SJCRH30 (cell line): ENCODE measurements at regions not wholly inside any gene's neighbourhood (a gene's known extent, or its start where the extent isn't known, plus 50 kb on each side); places are given as distances from the start of the nearest gene placed in this dataset.

Experiments
- DNase-seq, 2 experiments: peaks; one replicate each; pipeline ENCODE4 v3.0.0-alpha.2; 2015 to 2020
- H3K27ac ChIP-seq: fragments of 250-450 bp; sonication (Bioruptor Pico); 2 replicates; pipeline ENCODE4 v1.5.1; 2020; ENCODE audit warnings: mild to moderate bottlenecking, moderate library complexity
- H3K27me3 ChIP-seq: fragments of 250-450 bp; sonication (Bioruptor Pico); 2 replicates; pipeline ENCODE4 v1.5.1; 2020; ENCODE audit warnings: mild to moderate bottlenecking, moderate library complexity
- H3K36me3 ChIP-seq: fragments of 250-450 bp; sonication (Bioruptor Pico); 2 replicates; pipeline ENCODE4 v1.5.1; 2020; ENCODE audit warnings: mild to moderate bottlenecking, moderate library complexity
- H3K4me1 ChIP-seq: fragments of 250-450 bp; sonication (Bioruptor Pico); 2 replicates; pipeline ENCODE4 v1.5.1; 2020; ENCODE audit warnings: mild to moderate bottlenecking, moderate library complexity
- H3K4me3 ChIP-seq: fragments of 250-450 bp; sonication (Bioruptor Pico); 2 replicates; pipeline ENCODE4 v1.5.1; 2020; ENCODE audit warnings: mild to moderate bottlenecking, moderate library complexity
- H3K9me3 ChIP-seq: fragments of 250-450 bp; sonication (Bioruptor Pico); replicated peaks from 2 replicates; pipeline ENCODE4 v1.5.1; 2020; ENCODE audit warnings: mild to moderate bottlenecking, moderate library complexity

GRCh38 chr9:84179531-84179930 lies 161.0 kb downstream of the SLC28A3 start:
- no peak for DNase-seq
- Histone ChIP-seq H3K27me3 (no peaks in the 10 kb centered on the region), H3K4me1 (peaks cover 34% of the 10 kb centered on the region), H3K36me3 (no peaks in the 10 kb centered on the region), H3K9me3 (no peaks in the 10 kb centered on the region), H3K4me3 (no peak overlapping the region), H3K27ac (no peak overlapping the region)

DNA sequence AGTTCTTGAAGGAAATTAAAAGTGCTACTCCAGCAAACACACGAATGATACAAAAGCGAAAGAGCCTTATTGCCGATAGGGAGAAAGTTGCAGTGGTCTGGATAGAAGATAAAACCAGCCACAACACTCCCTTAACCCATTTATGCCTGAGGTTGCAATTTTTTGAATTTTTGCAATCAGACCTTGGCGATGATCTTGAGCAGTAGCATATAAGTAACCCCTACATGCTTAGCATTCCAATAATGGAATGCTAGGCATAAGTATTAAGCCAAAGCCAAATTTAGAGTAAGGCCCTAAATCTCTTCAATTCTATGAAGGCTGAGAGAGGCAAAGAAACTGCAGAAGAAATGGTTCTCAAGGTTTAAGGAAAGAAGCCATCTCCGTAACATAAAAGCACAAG lies 153.5 kb downstream of the SLC28A3 start:
- DNase-seq: no peak
- H3K27me3 ChIP-seq: no peaks in the 10 kb centered on the region
- no peak overlapping the region for H3K4me3 ChIP-seq
- no peaks in the 10 kb centered on the region for H3K9me3 ChIP-seq
- no peaks in the 10 kb centered on the region for H3K36me3 ChIP-seq
- H3K4me1 ChIP-seq: peaks cover 30% of the 10 kb centered on the region
- peak overlapping the region; percentile 4; the same call in 1 of the 2 replicates for H3K27ac ChIP-seq

DNA sequence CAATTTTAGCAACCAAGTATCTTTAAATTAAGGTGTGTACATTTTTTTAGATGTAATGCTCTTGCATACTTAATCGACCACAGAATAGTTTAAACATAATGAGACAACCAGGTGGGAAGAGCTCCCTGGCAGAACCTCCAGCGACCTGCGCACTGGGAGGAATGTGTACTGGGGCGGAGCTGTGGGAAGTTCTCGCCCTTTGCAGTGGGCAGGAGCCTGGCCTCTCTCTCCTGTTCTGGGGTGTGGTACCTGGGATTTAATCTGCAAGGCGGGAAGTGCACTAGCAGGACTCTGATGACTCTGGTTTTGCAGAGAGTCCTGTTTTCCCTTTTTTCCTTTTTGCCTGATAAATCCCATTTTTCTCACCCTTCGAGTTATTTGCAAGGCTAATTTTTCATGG lies 150.7 kb downstream of the SLC28A3 start:
- no peak for DNase-seq

GRCh38 chr9:84190411-84190810 lies 150.1 kb downstream of the SLC28A3 start:
- no peak for DNase-seq

More for the DNA sequence above, 150.7 kb downstream of the SLC28A3 start:
- H3K27ac ChIP-seq: no peak overlapping the region
- H3K4me3 ChIP-seq: no peak overlapping the region
- H3K4me1 ChIP-seq: peaks cover 17% of the 10 kb centered on the region
- no peaks in the 10 kb centered on the region for H3K27me3 ChIP-seq
- H3K36me3 ChIP-seq: no peaks in the 10 kb centered on the region
- no peaks in the 10 kb centered on the region; the same call in 1 of the 2 replicates for H3K9me3 ChIP-seq

GRCh38 chr9:84206801-84207370 lies 133.7 kb downstream of the SLC28A3 start:
- Histone ChIP-seq H3K27ac (no peak overlapping the region), H3K27me3 (no peaks in the 10 kb centered on the region), H3K36me3 (no peaks in the 10 kb centered on the region), H3K9me3 (no peaks in the 10 kb centered on the region), H3K4me1 (no peaks in the 10 kb centered on the region), H3K4me3 (no peak overlapping the region)
- DNase-seq: peak in 1 of 2 experiments; percentile 39

More at GRCh38 chr9:84190411-84190810, 150.1 kb downstream of the SLC28A3 start:
- Histone ChIP-seq H3K36me3 (no peaks in the 10 kb centered on the region), H3K9me3 (no peaks in the 10 kb centered on the region; the same call in 1 of the 2 replicates), H3K4me1 (peaks cover 17% of the 10 kb centered on the region), H3K27ac (no peak overlapping the region), H3K27me3 (no peaks in the 10 kb centered on the region), H3K4me3 (no peak overlapping the region)

DNA sequence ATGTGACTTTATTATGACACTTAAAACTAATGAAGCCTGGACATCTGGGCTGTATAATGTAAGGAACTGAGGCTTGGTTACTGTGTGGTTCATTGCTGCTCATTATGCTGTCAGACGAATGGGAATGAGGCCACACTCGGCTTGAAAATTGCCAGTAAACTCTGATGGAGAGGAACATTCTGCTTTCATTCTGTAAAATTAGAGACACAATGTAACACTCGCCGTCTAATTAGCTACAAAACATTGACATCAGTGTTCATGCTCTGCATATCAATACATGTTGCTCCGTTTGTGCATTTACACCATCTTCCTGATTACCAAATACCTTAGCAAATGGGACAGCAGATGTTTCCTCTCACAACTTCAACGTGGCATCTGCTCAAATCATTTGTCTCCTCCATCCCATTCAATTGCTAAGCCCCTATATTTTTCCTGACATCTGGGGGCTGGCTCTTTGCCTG lies 133.0 kb downstream of the SLC28A3 start:
- peak in 1 of 2 experiments; percentile 34 for DNase-seq
- H3K27ac ChIP-seq: no peak overlapping the region
- no peaks in the 10 kb centered on the region for H3K36me3 ChIP-seq

GRCh38 chr9:84212246-84212645 lies 128.3 kb downstream of the SLC28A3 start:
- H3K4me1 ChIP-seq: no peaks in the 10 kb centered on the region
- no peaks in the 10 kb centered on the region for H3K27me3 ChIP-seq
- DNase-seq: no peak
- peaks cover 2% of the 10 kb centered on the region; the same call in 1 of the 2 replicates for H3K9me3 ChIP-seq
- H3K27ac ChIP-seq: no peak overlapping the region
- H3K4me3 ChIP-seq: no peak overlapping the region
- no peaks in the 10 kb centered on the region for H3K36me3 ChIP-seq

More for the DNA sequence above, 133.0 kb downstream of the SLC28A3 start:
- H3K9me3 ChIP-seq: no peaks in the 10 kb centered on the region
- no peak overlapping the region for H3K4me3 ChIP-seq
- H3K4me1 ChIP-seq: no peaks in the 10 kb centered on the region
- no peaks in the 10 kb centered on the region for H3K27me3 ChIP-seq

GRCh38 chr9:84212982-84213381 lies 127.6 kb downstream of the SLC28A3 start:
- Histone ChIP-seq H3K36me3 (no peaks in the 10 kb centered on the region), H3K4me1 (no peaks in the 10 kb centered on the region), H3K4me3 (no peak overlapping the region), H3K27ac (no peak overlapping the region), H3K9me3 (peaks cover 9% of the 10 kb centered on the region; the same call in 1 of the 2 replicates), H3K27me3 (no peaks in the 10 kb centered on the region)
- DNase-seq: no peak

- Histone ChIP-seq H3K4me1 (no peaks in the 10 kb centered on the region), H3K4me3 (no peak overlapping the region), H3K9me3 (peaks cover 9% of the 10 kb centered on the region; the same call in 1 of the 2 replicates), H3K27ac (no peak overlapping the region), H3K36me3 (no peaks in the 10 kb centered on the region), H3K27me3 (no peaks in the 10 kb centered on the region)
- DNase-seq: no peak
Measured at GRCh38 chr9:84216151-84216550, 124.4 kb downstream of the SLC28A3 start.

DNA sequence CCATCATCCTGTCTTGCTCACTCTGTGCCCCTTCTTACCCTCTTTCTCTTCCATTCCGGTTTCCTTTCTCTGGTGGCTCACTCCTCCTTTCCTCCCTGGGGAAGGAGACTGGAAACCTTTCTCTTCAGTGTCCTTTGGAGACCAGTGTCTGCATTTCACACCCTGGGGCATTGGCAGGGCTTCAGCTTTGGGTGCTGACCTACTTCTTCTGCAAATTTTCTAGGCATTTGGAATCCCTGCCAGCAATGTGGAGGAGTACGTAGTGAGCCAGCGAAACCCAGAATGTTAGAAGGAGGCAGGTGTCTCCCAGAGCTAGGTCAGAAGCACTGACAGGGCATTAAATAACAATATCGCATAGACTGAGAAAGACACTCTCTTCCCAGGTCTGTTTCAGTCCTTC lies 122.2 kb downstream of the SLC28A3 start:
- Histone ChIP-seq H3K36me3 (no peaks in the 10 kb centered on the region), H3K9me3 (peaks cover 15% of the 10 kb centered on the region), H3K27me3 (no peaks in the 10 kb centered on the region), H3K4me1 (no peaks in the 10 kb centered on the region), H3K4me3 (no peak overlapping the region), H3K27ac (no peak overlapping the region)
- DNase-seq: no peak

GRCh38 chr9:84224246-84224645 lies 116.3 kb downstream of the SLC28A3 start:
- H3K9me3 ChIP-seq: peaks cover 8% of the 10 kb centered on the region
- no peak overlapping the region for H3K4me3 ChIP-seq
- H3K27ac ChIP-seq: no peak overlapping the region
- no peaks in the 10 kb centered on the region for H3K4me1 ChIP-seq
- no peak for DNase-seq
- H3K36me3 ChIP-seq: no peaks in the 10 kb centered on the region
- H3K27me3 ChIP-seq: no peaks in the 10 kb centered on the region
